ENCODE measurements at regions not wholly inside any gene's neighbourhood (a gene's known extent, or its start where the extent isn't known, plus 50 kb on each side); places are given as distances from the start of the nearest gene placed in this dataset.

DNA sequence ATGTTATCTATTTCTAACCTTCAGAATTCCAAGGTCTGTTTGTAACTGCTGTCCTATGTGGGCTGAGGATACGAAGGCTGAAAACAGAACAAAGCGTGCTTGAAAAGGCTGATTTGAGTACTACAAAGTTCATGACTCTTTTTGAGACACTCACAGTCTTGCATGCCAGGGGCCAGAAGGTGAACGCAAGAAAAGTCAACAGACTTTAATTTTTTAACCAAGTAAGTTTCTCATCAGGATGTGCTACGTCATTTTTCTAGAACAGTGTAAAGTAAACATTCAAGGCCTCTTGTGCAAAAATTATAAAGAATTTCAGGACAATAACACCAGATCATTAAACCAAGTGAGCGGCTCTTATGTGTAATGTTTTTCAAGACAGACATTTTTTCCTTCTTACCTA, 163.5 kb downstream of the COG6 start:
- TF ChIP-seq GTF2F1 (IDR thresholded peaks at IDR 0.05; ENCODE audit: low read depth, low read length) (no peak), LCOR (CRISPR knock-in tag; IDR thresholded peaks at IDR 0.05) (no peak), FOXA1 (IDR thresholded peaks at IDR 0.05; ENCODE audit: borderline replicate concordance) (no peak), SRSF9 (IDR thresholded peaks at IDR 0.05; ENCODE audit: borderline replicate concordance, low read depth, low read length) (no peak), CBX8 (IDR thresholded peaks at IDR 0.05; ENCODE audit: borderline replicate concordance, extremely low read depth, low read depth, low read length, poor library complexity, severe bottlenecking) (no peak), CTCF (IDR thresholded peaks at IDR 0.05 in 2 of 3, conservative IDR thresholded peaks at IDR 0.05 in 1 of 3; ENCODE audit: insufficient read depth in 2 of 3, low read depth in 1 of 3, low read length in 3 of 3) (no peak), COPS2 (conservative IDR thresholded peaks at IDR 0.05) (no peak), RAD51 (IDR thresholded peaks at IDR 0.05; ENCODE audit: borderline replicate concordance, low read depth) (no peak), ATF7 (IDR thresholded peaks at IDR 0.05) (no peak), PREB (CRISPR knock-in tag; IDR thresholded peaks at IDR 0.05) (no peak)
- TF ChIP-seq, protein P1, sequence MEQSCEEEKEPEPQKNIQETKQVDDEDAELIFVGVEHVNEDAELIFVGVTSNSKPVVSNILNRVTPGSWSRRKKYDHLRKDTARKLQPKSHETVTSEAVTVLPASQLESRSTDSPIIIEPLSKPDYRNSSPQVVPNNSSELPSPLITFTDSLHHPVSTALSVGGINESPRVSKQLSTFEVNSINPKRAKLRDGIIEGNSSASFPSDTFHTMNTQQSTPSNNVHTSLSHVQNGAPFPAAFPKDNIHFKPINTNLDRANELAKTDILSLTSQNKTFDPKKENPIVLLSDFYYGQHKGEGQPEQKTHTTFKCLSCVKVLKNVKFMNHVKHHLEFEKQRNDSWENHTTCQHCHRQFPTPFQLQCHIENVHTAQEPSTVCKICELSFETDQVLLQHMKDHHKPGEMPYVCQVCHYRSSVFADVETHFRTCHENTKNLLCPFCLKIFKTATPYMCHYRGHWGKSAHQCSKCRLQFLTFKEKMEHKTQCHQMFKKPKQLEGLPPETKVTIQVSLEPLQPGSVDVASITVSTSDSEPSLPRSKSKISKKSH (CRISPR knock-in tag; IDR thresholded peaks at IDR 0.05): no peak
